AG04449 (cell line): ENCODE measurements at regions not wholly inside any gene's neighbourhood (a gene's known extent, or its start where the extent isn't known, plus 50 kb on each side); places are given as distances from the start of the nearest gene placed in this dataset.

ENCODE experiments used
- CTCF ChIA-PET: fragments of 350-600 bp; formaldehyde crosslinking; extraction: SDS; loops from one replicate; lab custom pipeline; 2021; ENCODE audit warnings: antibody characterized with exemption; lab: Yijun Ruan, JAX
- POLR2A ChIA-PET: fragments of 400-600, 350-600 bp; formaldehyde crosslinking; extraction: SDS; loops from one replicate; lab custom pipeline; 2020; ENCODE audit warnings: antibody characterized with exemption, inconsistent platforms; lab: Yijun Ruan, JAX
- DNase-seq: peaks from one replicate; pipeline ENCODE4 v3.0.0-alpha.2; 2010; ENCODE audit warnings: low read depth, low spot score
- H3K4me3 ChIP-seq: 2 replicates; pipeline ENCODE4 v1.5.1; 2011; ENCODE audit warnings: low read depth, mild to moderate bottlenecking, control low read depth, low read length
- TF ChIP-seq, protein P1 (sequence below): IDR thresholded peaks from one replicate; pipeline ENCODE4 v1.5.1; 2011; ENCODE audit warnings: mild to moderate bottlenecking, moderate library complexity, low read length, control low read depth, inconsistent platforms; ENCODE audit not compliant: insufficient read depth; ENCODE audit errors: missing control alignments

DNA sequence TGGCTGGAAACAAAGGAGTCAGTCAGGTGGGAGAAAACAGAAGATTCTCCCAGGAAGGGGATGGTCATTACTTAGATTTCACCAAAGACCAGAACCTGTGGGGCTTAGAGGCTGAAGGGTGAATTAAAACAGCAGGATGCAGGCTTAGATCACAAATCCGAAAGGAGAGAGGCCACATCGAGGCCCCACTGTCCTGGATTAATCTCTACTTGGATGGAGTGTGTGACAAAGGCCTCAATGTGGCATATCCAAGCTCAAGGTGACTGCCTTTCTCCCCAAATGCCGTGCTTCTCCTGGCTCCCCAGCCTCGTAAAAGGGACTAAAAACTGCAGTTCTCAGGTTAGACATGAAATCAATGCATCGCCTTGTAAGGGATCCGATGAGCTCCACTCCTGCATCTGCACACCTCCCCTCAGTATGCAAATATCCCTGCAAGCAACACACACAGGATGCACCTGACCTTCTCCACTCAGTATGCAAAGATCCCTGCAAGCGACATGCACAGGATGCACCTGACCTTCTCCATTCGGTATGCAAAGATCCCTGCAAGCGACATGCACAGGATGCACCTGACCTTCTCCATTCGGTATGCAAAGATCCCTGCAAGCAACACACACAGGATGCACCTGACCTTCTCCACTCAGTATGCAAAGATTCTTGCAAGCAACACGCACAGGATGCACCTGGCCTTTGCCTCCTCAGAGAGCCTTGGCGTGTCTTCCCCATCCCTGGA, 447.4 kb downstream of the BRD1 start:
- DNase-seq: no peak
- H3K4me3 ChIP-seq: no peak overlapping the region
- CTCF ChIA-PET: no interaction called here
- TF ChIP-seq, protein P1, sequence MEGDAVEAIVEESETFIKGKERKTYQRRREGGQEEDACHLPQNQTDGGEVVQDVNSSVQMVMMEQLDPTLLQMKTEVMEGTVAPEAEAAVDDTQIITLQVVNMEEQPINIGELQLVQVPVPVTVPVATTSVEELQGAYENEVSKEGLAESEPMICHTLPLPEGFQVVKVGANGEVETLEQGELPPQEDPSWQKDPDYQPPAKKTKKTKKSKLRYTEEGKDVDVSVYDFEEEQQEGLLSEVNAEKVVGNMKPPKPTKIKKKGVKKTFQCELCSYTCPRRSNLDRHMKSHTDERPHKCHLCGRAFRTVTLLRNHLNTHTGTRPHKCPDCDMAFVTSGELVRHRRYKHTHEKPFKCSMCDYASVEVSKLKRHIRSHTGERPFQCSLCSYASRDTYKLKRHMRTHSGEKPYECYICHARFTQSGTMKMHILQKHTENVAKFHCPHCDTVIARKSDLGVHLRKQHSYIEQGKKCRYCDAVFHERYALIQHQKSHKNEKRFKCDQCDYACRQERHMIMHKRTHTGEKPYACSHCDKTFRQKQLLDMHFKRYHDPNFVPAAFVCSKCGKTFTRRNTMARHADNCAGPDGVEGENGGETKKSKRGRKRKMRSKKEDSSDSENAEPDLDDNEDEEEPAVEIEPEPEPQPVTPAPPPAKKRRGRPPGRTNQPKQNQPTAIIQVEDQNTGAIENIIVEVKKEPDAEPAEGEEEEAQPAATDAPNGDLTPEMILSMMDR: no peak
- POLR2A ChIA-PET: no interaction called here

- H3K4me3 ChIP-seq: no peak overlapping the region
- TF ChIP-seq, protein P1: no peak
- no peak for DNase-seq
- ChIA-PET POLR2A (no interaction called here), CTCF (no interaction called here)
Observed at GRCh38 chr22:49377306-49377705, 450.4 kb downstream of the BRD1 start.

GRCh38 chr22:49373801-49374226, 453.9 kb downstream of the BRD1 start:
- ChIA-PET CTCF (no interaction called here), POLR2A (no interaction called here)
- TF ChIP-seq, protein P1: no peak
- DNase-seq: no peak
- no peak overlapping the region for H3K4me3 ChIP-seq

DNA sequence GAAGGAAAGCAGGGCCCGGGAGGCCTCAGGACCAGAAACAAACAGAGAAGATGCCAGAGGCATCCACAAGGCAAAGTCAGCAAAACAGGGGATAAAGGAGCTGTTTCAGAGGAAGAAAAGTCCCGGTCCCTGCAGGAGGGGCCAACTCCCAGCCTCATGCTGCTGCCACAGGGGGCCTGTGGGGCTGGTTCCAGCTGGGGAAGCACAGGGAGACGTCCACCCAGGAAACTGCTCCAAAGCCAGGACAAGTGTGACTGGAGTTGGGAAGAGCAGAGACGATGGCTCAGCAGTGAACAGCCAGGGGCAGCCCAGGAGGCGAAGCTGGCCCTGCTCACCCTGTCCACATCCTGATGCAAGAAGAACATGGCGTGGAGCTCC, 454.4 kb downstream of the BRD1 start:
- no peak for DNase-seq
- H3K4me3 ChIP-seq: no peak overlapping the region
- TF ChIP-seq, protein P1: no peak
- ChIA-PET POLR2A (no interaction called here), CTCF (no interaction called here)

DNA sequence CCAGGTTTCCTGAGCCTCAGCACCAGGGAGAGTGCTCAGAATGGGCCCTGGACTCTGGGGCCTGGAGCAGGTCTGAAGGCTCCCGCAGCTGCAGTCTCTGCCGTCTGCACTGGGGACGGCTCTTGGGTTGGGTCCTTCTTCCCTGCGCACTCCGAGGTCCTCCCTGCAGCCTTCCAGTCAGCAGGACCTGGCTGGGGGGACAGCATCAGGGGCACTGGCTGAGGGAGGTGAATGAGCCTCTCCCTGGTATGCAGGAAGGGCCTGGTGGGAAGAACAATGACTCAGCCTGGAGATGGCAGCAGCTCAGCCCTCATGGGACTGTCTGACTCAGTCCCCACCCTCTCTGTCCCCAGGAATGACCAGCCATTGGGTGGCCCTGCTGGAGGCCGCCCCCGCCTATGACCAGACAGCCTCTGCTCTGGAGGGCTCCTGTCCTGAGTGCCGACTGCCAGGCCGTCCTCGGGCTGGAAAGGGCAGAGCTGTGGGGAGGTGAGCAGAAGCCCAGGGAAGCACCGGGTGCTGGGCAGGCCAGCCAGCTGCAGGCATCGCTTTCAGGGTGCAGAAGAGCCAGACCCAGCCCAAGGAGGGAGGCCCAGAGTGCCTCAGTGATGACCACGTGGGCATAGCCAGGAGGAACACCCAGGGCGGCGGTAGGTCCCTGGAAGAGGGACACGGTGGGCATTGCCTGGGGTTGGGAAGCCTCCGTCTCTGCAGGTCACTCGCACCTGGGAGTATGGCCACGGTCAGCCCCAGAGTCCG, 455.0 kb downstream of the BRD1 start:
- ChIA-PET CTCF (no interaction called here), POLR2A (no interaction called here)
- no peak overlapping the region for H3K4me3 ChIP-seq
- no peak for DNase-seq
- TF ChIP-seq, protein P1: no peak

DNA sequence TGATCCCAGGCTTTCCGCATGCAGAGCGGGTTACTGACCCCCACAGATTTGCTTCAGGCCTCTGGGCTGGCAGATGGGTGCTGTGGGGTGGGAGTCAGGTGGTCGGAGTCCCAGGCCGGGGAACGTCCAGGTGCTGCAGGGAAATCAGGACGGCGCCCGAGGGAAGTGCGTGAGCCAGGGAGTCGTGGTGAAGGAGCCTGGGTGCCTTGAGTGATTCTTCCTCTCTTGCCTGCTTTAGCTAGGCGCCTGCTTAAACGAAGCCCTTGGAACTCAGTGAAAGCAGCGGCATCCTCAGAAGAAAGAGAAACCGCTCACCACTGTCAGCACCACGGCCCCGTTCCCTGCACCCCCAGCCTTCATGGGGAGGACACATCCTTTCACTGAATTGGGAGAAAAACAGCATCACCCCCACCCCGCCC, 455.6 kb downstream of the BRD1 start:
- ChIA-PET POLR2A (no interaction called here), CTCF (no interaction called here)
- H3K4me3 ChIP-seq: no peak overlapping the region
- TF ChIP-seq, protein P1: no peak
- no peak for DNase-seq
